HepG2 (cell line): ENCODE measurements at regions not wholly inside any gene's neighbourhood (a gene's known extent, or its start where the extent isn't known, plus 50 kb on each side); places are given as distances from the start of the nearest gene placed in this dataset.

Source experiments
- ATAC-seq: fragments of 200-7000 bp; cut with Tn5 transposase; 3 replicates; pipeline ENCODE4 v1.9.1; 2020; ENCODE audit warnings: mild to moderate bottlenecking, moderate library complexity
- BruUV-seq: library from RNA; stranded (reverse); fragments of 400-500 nt; replicated peaks from 2 replicates; lab custom pipeline; 2021; lab: Mats Ljungman, UMichigan
- CTCF ChIA-PET: fragments of 300-600 bp; formaldehyde crosslinking; extraction: SDS; loops from one replicate; lab custom pipeline; 2021; ENCODE audit warnings: low total read pairs, inconsistent platforms, low intra/inter-chr PET ratio; lab: Yijun Ruan, JAX
- POLR2A ChIA-PET: fragments of 350-600 bp; sonication (Branson Sonifier 250); formaldehyde crosslinking; loops from one replicate; lab custom pipeline; 2020; ENCODE audit warnings: antibody characterized with exemption, inconsistent platforms; lab: Yijun Ruan, JAX
- DNase-seq: peaks from one replicate; pipeline ENCODE4 v3.0.0-alpha.2; 2015; ENCODE audit warnings: low spot score
- FAIRE-seq: peaks from 3 replicates; lab custom pipeline; 2011; peaks lifted over from hg19 to GRCh38; lab: Jason Lieb, UNC
- H2AFZ ChIP-seq: one replicate; pipeline ENCODE4 v1.6.1; 2011; ENCODE audit warnings: low read length, inconsistent platforms
- H3K27ac ChIP-seq: fragments of 300-600 bp; 3 replicates; pipeline ENCODE4 v1.8.0; 2011; ENCODE audit warnings: mixed run types, mild to moderate bottlenecking, mixed read lengths, low read length, inconsistent platforms; ENCODE audit not compliant: insufficient read depth; ENCODE audit errors: extremely low read length
- H3K27me3 ChIP-seq, 2 experiments: fragments of 200-600 bp in 1 of 2; 2 replicates in 1 of 2; 3 replicates in 1 of 2; pipeline versions ENCODE4 v1.6.0 to v1.8.0; 2011; ENCODE audit warnings: low read length in 2 of 2, mild to moderate bottlenecking in 2 of 2, moderate library complexity in 2 of 2, inconsistent platforms in 1 of 2; ENCODE audit not compliant: insufficient read depth in 2 of 2, control insufficient read depth in 1 of 2
- H3K36me3 ChIP-seq, 2 experiments: fragments of 200-600 bp in 1 of 2; replicated peaks in 1 of 2; 2 replicates in 1 of 2; 3 replicates in 1 of 2; pipeline versions ENCODE4 v1.5.1 to v1.8.0; 2011; ENCODE audit warnings: low read length in 2 of 2, inconsistent platforms in 1 of 2; ENCODE audit not compliant: insufficient read depth in 2 of 2, control insufficient read depth in 1 of 2
- H3K4me1 ChIP-seq: 2 replicates; pipeline ENCODE4 v1.5.1; 2012; ENCODE audit warnings: low read length, inconsistent platforms; ENCODE audit not compliant: insufficient read depth
- H3K4me2 ChIP-seq: 2 replicates; pipeline ENCODE4 v1.6.0; 2011; ENCODE audit warnings: low read depth, low read length, inconsistent platforms
- H3K4me3 ChIP-seq, 3 experiments: fragments of 200-600 bp in 1 of 3; sonication (generic), shearing (Covaris generic) in 1 of 3; replicated peaks in 1 of 3; 2 replicates each; pipeline ENCODE4 v1.5.1; 2011 to 2016; ENCODE audit warnings: low read length in 3 of 3, inconsistent platforms in 2 of 3, low read depth in 2 of 3, mild to moderate bottlenecking in 2 of 3, control low read depth in 1 of 3, mixed read lengths in 1 of 3; ENCODE audit not compliant: insufficient read depth in 1 of 3
- H3K79me2 ChIP-seq: one replicate; pipeline ENCODE4 v1.6.1; 2011; ENCODE audit warnings: low read length, inconsistent platforms; ENCODE audit not compliant: insufficient read depth
- H3K9ac ChIP-seq: 2 replicates; pipeline ENCODE4 v1.6.0; 2011; ENCODE audit warnings: mild to moderate bottlenecking, low read depth, low read length, inconsistent platforms; ENCODE audit not compliant: insufficient read depth
- H3K9me3 ChIP-seq: 2 replicates; pipeline ENCODE4 v1.5.1; 2012; ENCODE audit warnings: mild to moderate bottlenecking, low read length
- H4K20me1 ChIP-seq: 2 replicates; pipeline ENCODE4 v1.6.0; 2011; ENCODE audit warnings: inconsistent platforms, mild to moderate bottlenecking, low read length, moderate library complexity; ENCODE audit not compliant: insufficient read depth
- BATF2 ChIP-seq: sonication (generic); formaldehyde crosslinking; IDR thresholded peaks from 2 replicates; pipeline ENCODE4 v1.8.0; 2022; ENCODE audit warnings: mild to moderate bottlenecking, missing genetic modification reagents, moderate library complexity
- BHLHE40 ChIP-seq: IDR thresholded peaks from 2 replicates; pipeline ENCODE4 v1.6.1; 2011; ENCODE audit warnings: low read length, improper control_type of control experiment
- CEBPG ChIP-seq: IDR thresholded peaks from 2 replicates; pipeline ENCODE4 v1.6.1; 2016
- HMGA1 ChIP-seq: sonication (generic); formaldehyde crosslinking; conservative IDR thresholded peaks from 2 replicates; pipeline ENCODE4 v1.4.0; 2020; ENCODE audit warnings: missing genetic modification reagents
- NFATC3 ChIP-seq: sonication (generic); formaldehyde crosslinking; IDR thresholded peaks from 2 replicates; pipeline ENCODE4 v1.5.1; 2020; ENCODE audit warnings: mild to moderate bottlenecking, missing genetic modification reagents
- RCOR2 ChIP-seq: IDR thresholded peaks from 2 replicates; pipeline ENCODE4 v1.6.1; 2016; ENCODE audit warnings: missing biosample characterization, missing genetic modification reagents
- RXRA ChIP-seq: sonication (generic); formaldehyde crosslinking; IDR thresholded peaks from 2 replicates; pipeline ENCODE4 v1.5.1; 2020; ENCODE audit warnings: missing genetic modification reagents
- ZNF253 ChIP-seq: sonication (generic); formaldehyde crosslinking; IDR thresholded peaks from 2 replicates; pipeline ENCODE4 v1.8.0; 2022; ENCODE audit warnings: mild to moderate bottlenecking, missing genetic modification reagents, borderline replicate concordance
- ZNF430 ChIP-seq: sonication (generic); formaldehyde crosslinking; IDR thresholded peaks from 2 replicates; pipeline ENCODE4 v1.9.0; 2021; ENCODE audit warnings: mild to moderate bottlenecking, missing genetic modification reagents
- ZNF576 ChIP-seq: sonication (generic); formaldehyde crosslinking; IDR thresholded peaks from 2 replicates; pipeline ENCODE4 v1.4.0; 2020; ENCODE audit warnings: mild to moderate bottlenecking, missing genetic modification reagents
- ZNF766 ChIP-seq: sonication (generic); formaldehyde crosslinking; IDR thresholded peaks from 2 replicates; pipeline ENCODE4 v1.5.0; 2020; ENCODE audit warnings: missing genetic modification reagents, borderline replicate concordance
- WGBS: methylation state at CpG from one replicate; pipeline ENCODE4 v1.1.6; 2017; ENCODE audit warnings: low lambda C conversion rate; 5-methylcytosine and 5-hydroxymethylcytosine counted together
- in situ Hi-C: cut with HindIII; loops from 2 replicates; pipeline ENCODE4 v1.10.0; 2017; ENCODE audit warnings: low pct_unique_long_range_greater_than_20kb; ENCODE audit not compliant: extremely low pct_ligation_motif_present
- intact Hi-C: fragments of 100-400 bp; cut with micrococcal nuclease; formaldehyde crosslinking; loops from one replicate; pipeline ENCODE4 v1.10.0; 2022; ENCODE audit not compliant: unreplicated experiment

GRCh38 chr22:27137871-27138337 lies 480.5 kb downstream of the MIAT start:
- 10% methylated on average over 3 of the region's 13 CpGs for WGBS
- Histone ChIP-seq H3K9ac (no peak overlapping the region), H3K27me3 (peaks cover 1 to 17% of the 10 kb centered on the region in 2 experiments; a peak in 3 of 5 replicates), H3K4me2 (no peak overlapping the region), H3K36me3 (no peaks in the 10 kb centered on the region), H3K79me2 (no peaks in the 10 kb centered on the region), H2AFZ (no peak overlapping the region), H3K4me1 (no peaks in the 10 kb centered on the region), H4K20me1 (no peaks in the 10 kb centered on the region), H3K4me3 (no peak overlapping the region), H3K9me3 (no peaks in the 10 kb centered on the region), H3K27ac (no peak overlapping the region)
- ChIA-PET POLR2A (no interaction called here), CTCF (no interaction called here)
- no peak for DNase-seq
- ATAC-seq: no peak
- FAIRE-seq: no peak
- in situ Hi-C loops (no loop called here), intact Hi-C loops (no loop called here)
- BruUV-seq: no TSS peak
- TF ChIP-seq BATF2 (CRISPR knock-in tag) (no peak), ZNF430 (CRISPR knock-in tag) (no peak), HMGA1 (no peak), ZNF766 (CRISPR knock-in tag) (no peak), BHLHE40 (no peak), ZNF253 (no peak), RXRA (no peak), CEBPG (CRISPR knock-in tag) (no peak), RCOR2 (no peak), NFATC3 (CRISPR knock-in tag) (no peak), ZNF576 (CRISPR knock-in tag) (no peak)
